Upper lobe of left lung (tissue), 4 donors: ENCODE measurements at regions not wholly inside any gene's neighbourhood (a gene's known extent, or its start where the extent isn't known, plus 50 kb on each side); places are given as distances from the start of the nearest gene placed in this dataset.

Experiments
- EP300 ChIP-seq, 4 donors: sonication (generic); formaldehyde crosslinking; IDR thresholded peaks; one replicate each; pipeline ENCODE4 v1.5.1; 2017; ENCODE audit warnings: antibody characterized with exemption in 4 of 4, control low read depth in 2 of 4
- POLR2A ChIP-seq, 4 donors: fragments of 450-650 bp; IDR thresholded peaks; one replicate each; pipeline ENCODE4 v1.5.1; 2016 to 2017; ENCODE audit warnings: antibody characterized with exemption in 4 of 4, mild to moderate bottlenecking in 2 of 4
- POLR2AphosphoS5 ChIP-seq, 2 donors: sonication (generic); formaldehyde crosslinking; IDR thresholded peaks; one replicate each; pipeline ENCODE4 v1.5.1; 2017; ENCODE audit warnings: antibody characterized with exemption in 2 of 2
- TF ChIP-seq, protein P1 (sequence below), 6 experiments: fragments of 450-650 bp in 4 of 6; fragments of 200-600 bp in 2 of 6; sonication (generic) in 2 of 6; IDR thresholded peaks; one replicate each; pipeline ENCODE4 v1.5.1; 2016 to 2019; ENCODE audit warnings: antibody characterized with exemption in 6 of 6

DNA sequence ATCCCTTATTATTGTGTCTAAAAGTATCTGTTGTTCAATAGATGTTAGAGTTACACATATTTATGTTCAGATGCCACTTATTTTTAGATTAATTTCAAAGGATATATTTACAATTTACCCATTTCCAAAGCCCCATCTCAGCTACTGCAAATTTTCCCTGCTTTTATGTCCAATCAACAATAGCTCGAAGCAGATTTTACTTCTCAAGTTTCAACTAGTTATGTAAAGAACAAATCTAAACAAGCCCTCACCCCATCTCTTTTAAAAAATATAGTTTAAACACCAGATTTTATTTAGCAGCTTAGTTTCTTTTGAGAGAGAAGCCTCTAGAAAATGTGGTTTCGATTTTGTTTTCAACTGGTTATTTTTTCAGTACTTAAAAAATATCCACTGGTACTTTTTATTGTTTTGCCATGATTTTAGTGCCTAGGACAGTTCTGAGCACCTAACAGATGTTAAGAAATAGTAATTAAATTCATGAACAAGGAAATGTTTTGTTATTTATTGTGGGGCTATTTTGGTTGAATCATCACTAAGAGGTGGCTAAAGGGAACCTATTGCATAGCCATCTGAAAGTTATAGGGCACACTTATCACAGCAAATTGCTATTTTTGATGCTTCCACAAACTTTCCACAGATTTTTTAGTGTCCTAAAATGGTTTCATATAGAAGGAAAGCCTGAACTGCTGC is 96.2 kb upstream of the BMP4 start:
- TF ChIP-seq, protein P1, sequence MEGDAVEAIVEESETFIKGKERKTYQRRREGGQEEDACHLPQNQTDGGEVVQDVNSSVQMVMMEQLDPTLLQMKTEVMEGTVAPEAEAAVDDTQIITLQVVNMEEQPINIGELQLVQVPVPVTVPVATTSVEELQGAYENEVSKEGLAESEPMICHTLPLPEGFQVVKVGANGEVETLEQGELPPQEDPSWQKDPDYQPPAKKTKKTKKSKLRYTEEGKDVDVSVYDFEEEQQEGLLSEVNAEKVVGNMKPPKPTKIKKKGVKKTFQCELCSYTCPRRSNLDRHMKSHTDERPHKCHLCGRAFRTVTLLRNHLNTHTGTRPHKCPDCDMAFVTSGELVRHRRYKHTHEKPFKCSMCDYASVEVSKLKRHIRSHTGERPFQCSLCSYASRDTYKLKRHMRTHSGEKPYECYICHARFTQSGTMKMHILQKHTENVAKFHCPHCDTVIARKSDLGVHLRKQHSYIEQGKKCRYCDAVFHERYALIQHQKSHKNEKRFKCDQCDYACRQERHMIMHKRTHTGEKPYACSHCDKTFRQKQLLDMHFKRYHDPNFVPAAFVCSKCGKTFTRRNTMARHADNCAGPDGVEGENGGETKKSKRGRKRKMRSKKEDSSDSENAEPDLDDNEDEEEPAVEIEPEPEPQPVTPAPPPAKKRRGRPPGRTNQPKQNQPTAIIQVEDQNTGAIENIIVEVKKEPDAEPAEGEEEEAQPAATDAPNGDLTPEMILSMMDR (IDR thresholded peaks at IDR 0.05), result no peak
- TF ChIP-seq POLR2A (IDR thresholded peaks at IDR 0.05), result no peak
- no peak for TF ChIP-seq POLR2AphosphoS5 (IDR thresholded peaks at IDR 0.05)
- no peak for TF ChIP-seq EP300 (IDR thresholded peaks at IDR 0.05)
